ENCODE measurements at regions not wholly inside any gene's neighbourhood (a gene's known extent, or its start where the extent isn't known, plus 50 kb on each side); places are given as distances from the start of the nearest gene placed in this dataset.
"Not testable (repeated sequence)": the region's sequence is repeated elsewhere in the genome, so short reads cannot be mapped to it uniquely, and the experiment has no call there.

GRCh38 chr1:91099746-91100621 lies 78.1 kb upstream of the ZNF644 start:
- no peak for DNase-seq (ENCODE audit: low read depth in 1 of 2, low spot score in 1 of 2)

- no peak for DNase-seq (ENCODE audit: low read depth in 1 of 2, low spot score in 1 of 2)
These were observed 76.6 kb upstream of the ZNF644 start for GRCh38 chr1:91098299-91098906.

- DNase-seq (ENCODE audit: low read depth in 1 of 2, low spot score in 1 of 2): not testable (repeated sequence)
These were observed 73.5 kb upstream of the ZNF644 start for GRCh38 chr1:91095321-91095720.

GRCh38 chr1:91092503-91092902 lies 70.7 kb upstream of the ZNF644 start:
- no peak for DNase-seq (ENCODE audit: low read depth in 1 of 2, low spot score in 1 of 2)

GRCh38 chr1:91091812-91092211 lies 70.0 kb upstream of the ZNF644 start:
- no peak for DNase-seq (ENCODE audit: low read depth in 1 of 2, low spot score in 1 of 2)

- DNase-seq (ENCODE audit: low read depth in 1 of 2, low spot score in 1 of 2): no peak
These were observed 58.8 kb upstream of the ZNF644 start for GRCh38 chr1:91080650-91081049.

GRCh38 chr1:91078859-91079258 lies 57.0 kb upstream of the ZNF644 start:
- no peak for DNase-seq (ENCODE audit: low read depth in 1 of 2, low spot score in 1 of 2)

- DNase-seq (ENCODE audit: low read depth in 1 of 2, low spot score in 1 of 2): no peak
These were observed 55.0 kb upstream of the ZNF644 start for GRCh38 chr1:91076834-91077233.

- no peak for DNase-seq (ENCODE audit: low read depth in 1 of 2, low spot score in 1 of 2)
These were observed 53.6 kb upstream of the ZNF644 start for GRCh38 chr1:91075233-91076135.

GRCh38 chr1:91073299-91073698 lies 51.5 kb upstream of the ZNF644 start:
- DNase-seq (ENCODE audit: low read depth in 1 of 2, low spot score in 1 of 2): no peak

GRCh38 chr1:91071838-91072237 lies 50.0 kb upstream of the ZNF644 start:
- DNase-seq (ENCODE audit: low read depth in 1 of 2, low spot score in 1 of 2): no peak

Measured in activated T-helper 1 cell treated with anti-CD3 and anti-CD28 coated beads, Interleukin-2, amount 50 U/mL, for 16 hours (primary cell).